ENCODE measurements at regions not wholly inside any gene's neighbourhood (a gene's known extent, or its start where the extent isn't known, plus 50 kb on each side); places are given as distances from the start of the nearest gene placed in this dataset.

DNA sequence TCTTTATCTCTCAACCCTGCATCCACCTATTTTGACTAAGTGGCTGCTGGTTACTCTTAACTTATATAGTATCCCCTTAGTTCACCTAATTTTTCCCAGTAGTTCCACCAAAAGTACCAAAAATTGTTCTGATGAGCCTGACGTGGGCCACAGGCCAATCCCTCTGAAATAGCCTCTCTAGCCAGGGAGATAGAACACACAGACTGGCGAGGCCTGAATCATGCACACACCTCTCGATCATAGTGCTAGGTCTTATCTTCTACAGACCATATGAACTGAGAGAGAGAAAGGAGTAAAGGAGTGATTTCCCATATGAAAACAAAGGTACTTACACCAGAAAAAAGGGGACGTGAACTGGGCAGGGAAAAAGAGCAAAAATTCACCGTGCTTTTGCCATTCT lies 72.5 kb upstream of the ADAMTS9 start:
- TF ChIP-seq, protein P1, sequence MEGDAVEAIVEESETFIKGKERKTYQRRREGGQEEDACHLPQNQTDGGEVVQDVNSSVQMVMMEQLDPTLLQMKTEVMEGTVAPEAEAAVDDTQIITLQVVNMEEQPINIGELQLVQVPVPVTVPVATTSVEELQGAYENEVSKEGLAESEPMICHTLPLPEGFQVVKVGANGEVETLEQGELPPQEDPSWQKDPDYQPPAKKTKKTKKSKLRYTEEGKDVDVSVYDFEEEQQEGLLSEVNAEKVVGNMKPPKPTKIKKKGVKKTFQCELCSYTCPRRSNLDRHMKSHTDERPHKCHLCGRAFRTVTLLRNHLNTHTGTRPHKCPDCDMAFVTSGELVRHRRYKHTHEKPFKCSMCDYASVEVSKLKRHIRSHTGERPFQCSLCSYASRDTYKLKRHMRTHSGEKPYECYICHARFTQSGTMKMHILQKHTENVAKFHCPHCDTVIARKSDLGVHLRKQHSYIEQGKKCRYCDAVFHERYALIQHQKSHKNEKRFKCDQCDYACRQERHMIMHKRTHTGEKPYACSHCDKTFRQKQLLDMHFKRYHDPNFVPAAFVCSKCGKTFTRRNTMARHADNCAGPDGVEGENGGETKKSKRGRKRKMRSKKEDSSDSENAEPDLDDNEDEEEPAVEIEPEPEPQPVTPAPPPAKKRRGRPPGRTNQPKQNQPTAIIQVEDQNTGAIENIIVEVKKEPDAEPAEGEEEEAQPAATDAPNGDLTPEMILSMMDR (IDR thresholded peaks at IDR 0.05): no peak
- TF ChIP-seq ZFX (IDR thresholded peaks at IDR 0.05; ENCODE audit: borderline replicate concordance): no peak
